IMR-90 (cell line): ENCODE measurements at regions not wholly inside any gene's neighbourhood (a gene's known extent, or its start where the extent isn't known, plus 50 kb on each side); places are given as distances from the start of the nearest gene placed in this dataset.

Source experiments
- ATAC-seq: fragments of 200-7000 bp; cut with Tn5 transposase; 2 replicates; pipeline ENCODE4 v1.9.1; 2020; ENCODE audit warnings: low read depth, mild to moderate bottlenecking, moderate library complexity
- BruUV-seq: library from RNA; stranded (reverse); fragments of 400-500 nt; replicated peaks from 2 replicates; lab custom pipeline; 2021; lab: Mats Ljungman, UMichigan
- CTCF ChIA-PET: fragments of 300-600 bp; formaldehyde crosslinking; extraction: SDS; loops from one replicate; lab custom pipeline; 2021; ENCODE audit warnings: antibody characterized with exemption; lab: Yijun Ruan, JAX
- POLR2A ChIA-PET: fragments of 300-600 bp; sonication (Branson Sonifier 250); formaldehyde crosslinking; loops from one replicate; lab custom pipeline; 2022; ENCODE audit warnings: antibody characterized with exemption; ENCODE audit not compliant: unreplicated experiment; lab: Charles Lee
- DNase-seq: peaks from one replicate; pipeline ENCODE4 v3.0.0; 2013
- H2AFZ ChIP-seq: replicated peaks from 2 replicates; pipeline ENCODE3; 2013; ENCODE audit warnings: low read length, mild to moderate bottlenecking; ENCODE audit not compliant: poor library complexity
- H2AK5ac ChIP-seq: 2 replicates; pipeline ENCODE4 v1.6.1; 2013; ENCODE audit warnings: low read depth, low read length, inconsistent platforms
- H2AK9ac ChIP-seq: replicated peaks from 2 replicates; pipeline ENCODE3; 2013; ENCODE audit warnings: mild to moderate bottlenecking, low read depth, low read length, moderate library complexity; ENCODE audit not compliant: poor library complexity
- H2BK120ac ChIP-seq: 2 replicates; pipeline ENCODE4 v1.6.1; 2013; ENCODE audit warnings: low read depth, low read length, inconsistent platforms
- H2BK15ac ChIP-seq: 3 replicates; pipeline ENCODE4 v1.6.1; 2013; ENCODE audit warnings: low read depth, low read length, inconsistent platforms
- H2BK20ac ChIP-seq: 2 replicates; pipeline ENCODE4 v1.6.1; 2013; ENCODE audit warnings: low read depth, mild to moderate bottlenecking, inconsistent platforms, low read length, moderate library complexity
- H2BK5ac ChIP-seq: 2 replicates; pipeline ENCODE4 v1.6.1; 2013; ENCODE audit warnings: mild to moderate bottlenecking, low read depth, low read length, inconsistent platforms; ENCODE audit not compliant: poor library complexity, severe bottlenecking
- H3K14ac ChIP-seq: replicated peaks from 2 replicates; pipeline ENCODE4 v1.6.1; 2013; ENCODE audit warnings: low read depth, low read length, inconsistent platforms
- H3K18ac ChIP-seq: 2 replicates; pipeline ENCODE4 v1.6.1; 2013; ENCODE audit warnings: low read depth, low read length, control low read depth
- H3K23ac ChIP-seq: 2 replicates; pipeline ENCODE4 v1.6.1; 2013; ENCODE audit warnings: low read depth, low read length, inconsistent platforms
- H3K27ac ChIP-seq: 2 replicates; pipeline ENCODE4 v1.5.1; 2013; ENCODE audit warnings: mild to moderate bottlenecking, control low read depth, low read length; ENCODE audit not compliant: insufficient read depth
- H3K27me3 ChIP-seq: 2 replicates; pipeline ENCODE4 v1.6.1; 2013; ENCODE audit warnings: low read length; ENCODE audit not compliant: control insufficient read depth, insufficient read depth
- H3K36me3 ChIP-seq: 2 replicates; pipeline ENCODE4 v1.6.1; 2013; ENCODE audit warnings: low read length, mixed read lengths; ENCODE audit not compliant: control insufficient read depth, insufficient read depth
- H3K4ac ChIP-seq: 2 replicates; pipeline ENCODE4 v1.6.1; 2013; ENCODE audit warnings: low read depth, low read length, inconsistent platforms
- H3K4me1 ChIP-seq: 2 replicates; pipeline ENCODE4 v1.6.1; 2013; ENCODE audit warnings: low read length, mixed read lengths; ENCODE audit not compliant: control insufficient read depth, insufficient read depth
- H3K4me2 ChIP-seq: 2 replicates; pipeline ENCODE4 v1.6.1; 2013; ENCODE audit warnings: low read depth, mild to moderate bottlenecking, control low read depth, low read length, moderate library complexity
- H3K4me3 ChIP-seq: 2 replicates; pipeline ENCODE4 v1.5.1; 2013; ENCODE audit warnings: low read depth, mild to moderate bottlenecking, control low read depth, low read length, moderate library complexity; ENCODE audit not compliant: insufficient read depth
- H3K56ac ChIP-seq: 2 replicates; pipeline ENCODE4 v1.6.1; 2013; ENCODE audit warnings: low read length, inconsistent platforms; ENCODE audit not compliant: insufficient read depth; ENCODE audit errors: extremely low read depth
- H3K79me1 ChIP-seq, 2 experiments: 2 replicates each; pipeline ENCODE4 v1.6.1; 2013; ENCODE audit warnings: low read length in 2 of 2, inconsistent platforms in 1 of 2, low read depth in 1 of 2
- H3K9ac ChIP-seq: 2 replicates; pipeline ENCODE4 v1.6.1; 2013; ENCODE audit warnings: low read depth, low read length, control low read depth
- H3K9me1 ChIP-seq: 2 replicates; pipeline ENCODE4 v1.6.1; 2013; ENCODE audit warnings: low read length, inconsistent platforms; ENCODE audit not compliant: insufficient read depth
- H3K9me3 ChIP-seq: 2 replicates; pipeline ENCODE4 v1.6.1; 2013; ENCODE audit warnings: low read length; ENCODE audit not compliant: control insufficient read depth, insufficient read depth
- H4K20me1 ChIP-seq: 2 replicates; pipeline ENCODE4 v1.6.1; 2013; ENCODE audit warnings: low read length, inconsistent platforms; ENCODE audit not compliant: insufficient read depth
- H4K5ac ChIP-seq: 2 replicates; pipeline ENCODE4 v1.6.1; 2013; ENCODE audit warnings: mild to moderate bottlenecking, low read depth, low read length, control low read depth
- H4K8ac ChIP-seq, 2 experiments: 2 replicates each; pipeline ENCODE4 v1.6.1; 2013; ENCODE audit warnings: low read depth in 2 of 2, low read length in 2 of 2, control low read depth in 1 of 2, inconsistent platforms in 1 of 2
- H4K91ac ChIP-seq: 2 replicates; pipeline ENCODE4 v1.6.1; 2013; ENCODE audit warnings: low read depth, low read length, inconsistent platforms; ENCODE audit not compliant: insufficient read depth
- FOS ChIP-seq: fragments of 150-350 bp; IDR thresholded peaks from 2 replicates; pipeline ENCODE4 v1.6.1; 2016; ENCODE audit warnings: low read depth, low read length
- MAZ ChIP-seq: IDR thresholded peaks from 2 replicates; pipeline ENCODE4 v1.6.1; 2012; ENCODE audit warnings: low read depth, mild to moderate bottlenecking, low read length, improper control_type of control experiment, moderate library complexity, borderline replicate concordance
- WGBS, 2 experiments: methylation state at CpG; one replicate each; pipeline versions ENCODE4 v1.1.5 to v1.1.7; 2013; ENCODE audit warnings: missing lambda C conversion rate in 2 of 2; ENCODE audit not compliant: insufficient read length in 1 of 2; ENCODE audit errors: extremely low coverage in 2 of 2; 5-methylcytosine and 5-hydroxymethylcytosine counted together
- dilution Hi-C: fragments of 300-500 bp; cut with HindIII; formaldehyde crosslinking; loops from one replicate; pipeline ENCODE4 v1.14.3; 2018; ENCODE audit warnings: low sequenced_read_pairs; ENCODE audit not compliant: unreplicated experiment
- in situ Hi-C: fragments of 300-500 bp; cut with MboI; formaldehyde crosslinking; loops from 3 replicates; pipeline ENCODE4 v1.14.3; 2019; ENCODE audit warnings: low sequenced_read_pairs, inconsistent platforms, mixed read lengths
- intact Hi-C: fragments of 100-400 bp; cut with micrococcal nuclease; formaldehyde crosslinking; loops from 2 replicates; pipeline ENCODE4 v1.10.0; 2022
- TF ChIP-seq, protein P1 (sequence below): fragments of 150-350 bp; IDR thresholded peaks from 2 replicates; pipeline ENCODE4 v1.6.1; 2017; ENCODE audit warnings: mild to moderate bottlenecking, antibody characterized with exemption, low read length, low read depth
- TF ChIP-seq, protein P2 (sequence below): fragments of 150-350 bp; IDR thresholded peaks from 2 replicates; pipeline ENCODE4 v1.6.1; 2016; ENCODE audit warnings: low read depth, mild to moderate bottlenecking, low read length, moderate library complexity, borderline replicate concordance

GRCh38 chr2:220703279-220703678, 868.8 kb downstream of the EPHA4 start:
- DNase-seq (peak; percentile 30), ATAC-seq (peak; percentile 29; the same call in 1 of the 2 replicates)
- dilution Hi-C loops (no loop called here), intact Hi-C loops (no loop called here), in situ Hi-C loops (no loop called here)
- H4K8ac ChIP-seq: no peak overlapping the region
- POLR2A ChIA-PET: no interaction called here
- no peak overlapping the region for H4K91ac ChIP-seq
- BruUV-seq: no TSS peak
- no peak overlapping the region for H2BK5ac ChIP-seq
- no peak overlapping the region for H3K4me3 ChIP-seq
- no peak overlapping the region for H3K56ac ChIP-seq
- no peak overlapping the region for H3K4me2 ChIP-seq
- H3K9me1 ChIP-seq: no peaks in the 10 kb centered on the region
- TF ChIP-seq FOS (no peak), MAZ (no peak)
- TF ChIP-seq, protein P1, sequence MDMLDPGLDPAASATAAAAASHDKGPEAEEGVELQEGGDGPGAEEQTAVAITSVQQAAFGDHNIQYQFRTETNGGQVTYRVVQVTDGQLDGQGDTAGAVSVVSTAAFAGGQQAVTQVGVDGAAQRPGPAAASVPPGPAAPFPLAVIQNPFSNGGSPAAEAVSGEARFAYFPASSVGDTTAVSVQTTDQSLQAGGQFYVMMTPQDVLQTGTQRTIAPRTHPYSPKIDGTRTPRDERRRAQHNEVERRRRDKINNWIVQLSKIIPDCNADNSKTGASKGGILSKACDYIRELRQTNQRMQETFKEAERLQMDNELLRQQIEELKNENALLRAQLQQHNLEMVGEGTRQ: no peak
- TF ChIP-seq, protein P2, sequence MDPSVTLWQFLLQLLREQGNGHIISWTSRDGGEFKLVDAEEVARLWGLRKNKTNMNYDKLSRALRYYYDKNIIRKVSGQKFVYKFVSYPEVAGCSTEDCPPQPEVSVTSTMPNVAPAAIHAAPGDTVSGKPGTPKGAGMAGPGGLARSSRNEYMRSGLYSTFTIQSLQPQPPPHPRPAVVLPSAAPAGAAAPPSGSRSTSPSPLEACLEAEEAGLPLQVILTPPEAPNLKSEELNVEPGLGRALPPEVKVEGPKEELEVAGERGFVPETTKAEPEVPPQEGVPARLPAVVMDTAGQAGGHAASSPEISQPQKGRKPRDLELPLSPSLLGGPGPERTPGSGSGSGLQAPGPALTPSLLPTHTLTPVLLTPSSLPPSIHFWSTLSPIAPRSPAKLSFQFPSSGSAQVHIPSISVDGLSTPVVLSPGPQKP: no peak
- no peaks in the 10 kb centered on the region for H3K79me1 ChIP-seq
- H3K9me3 ChIP-seq: no peaks in the 10 kb centered on the region
- no peak overlapping the region for H2BK120ac ChIP-seq
- H4K20me1 ChIP-seq: no peaks in the 10 kb centered on the region
- H2AFZ ChIP-seq: no peak overlapping the region
- no peak overlapping the region for H3K18ac ChIP-seq
- H3K9ac ChIP-seq: no peak overlapping the region
- no peak overlapping the region for H3K14ac ChIP-seq
- no peak overlapping the region for H3K4ac ChIP-seq
- no peaks in the 10 kb centered on the region for H3K27me3 ChIP-seq
- no peak overlapping the region for H2BK15ac ChIP-seq
- WGBS, 2 experiments: no CpG with 5 or more reads among the region's 5 CpGs
- H2AK5ac ChIP-seq: no peak overlapping the region
- H3K27ac ChIP-seq: no peak overlapping the region
- CTCF ChIA-PET: no interaction called here
- H3K4me1 ChIP-seq: no peaks in the 10 kb centered on the region
- H2AK9ac ChIP-seq: no peak overlapping the region
- H3K23ac ChIP-seq: no peak overlapping the region
- H4K5ac ChIP-seq: no peak overlapping the region
- H3K36me3 ChIP-seq: no peaks in the 10 kb centered on the region
- H2BK20ac ChIP-seq: no peak overlapping the region
